Sigmoid colon (tissue), 6 donors: ENCODE measurements at regions not wholly inside any gene's neighbourhood (a gene's known extent, or its start where the extent isn't known, plus 50 kb on each side); places are given as distances from the start of the nearest gene placed in this dataset.

ENCODE experiments used
- DNase-seq: peaks from one replicate; pipeline ENCODE4 v3.0.0-alpha.2; 2019
- H3K27ac ChIP-seq, 4 donors: fragments of 200-600 bp; sonication (generic); one replicate each; pipeline ENCODE4 v1.5.1; 2016 to 2019; ENCODE audit warnings: mild to moderate bottlenecking in 1 of 4
- H3K27me3 ChIP-seq, 3 donors: fragments of 200-600 bp; sonication (generic); one replicate each; pipeline ENCODE4 v1.5.1; 2019; ENCODE audit warnings: mild to moderate bottlenecking in 1 of 3
- H3K36me3 ChIP-seq, 4 donors: fragments of 200-600 bp; sonication (generic); one replicate each; pipeline ENCODE4 v1.5.1; 2016 to 2019
- H3K4me1 ChIP-seq, 4 donors: fragments of 200-600 bp; sonication (generic); one replicate each; pipeline ENCODE4 v1.5.1; 2017 to 2019
- H3K4me3 ChIP-seq, 4 donors: fragments of 200-600 bp; sonication (generic); one replicate each; pipeline ENCODE4 v1.5.1; 2017 to 2019; ENCODE audit warnings: mild to moderate bottlenecking in 2 of 4, moderate library complexity in 1 of 4
- H3K9me3 ChIP-seq, 4 donors: fragments of 200-600 bp in 3 of 4; sonication (generic) in 3 of 4; one replicate each; pipeline versions ENCODE4 v1.5.1 to v1.6.1; 2013 to 2019
- EP300 ChIP-seq, 4 donors: sonication (generic); formaldehyde crosslinking; IDR thresholded peaks; one replicate each; pipeline ENCODE4 v1.6.1; 2017; ENCODE audit warnings: antibody characterized with exemption in 4 of 4
- POLR2A ChIP-seq, 2 donors: fragments of 450-650 bp; IDR thresholded peaks; one replicate each; pipeline ENCODE4 v1.6.1; 2016; ENCODE audit warnings: antibody characterized with exemption in 2 of 2, mild to moderate bottlenecking in 2 of 2, moderate library complexity in 2 of 2
- POLR2AphosphoS5 ChIP-seq, 4 donors: sonication (generic); formaldehyde crosslinking; IDR thresholded peaks; one replicate each; pipeline ENCODE4 v1.6.1; 2017; ENCODE audit warnings: antibody characterized with exemption in 4 of 4
- WGBS, 2 donors: extraction: QIAGEN DNeasy Blood & Tissue Kit; methylation state at CpG; one replicate each; pipeline ENCODE4 v1.1.7; 2013; 5-methylcytosine and 5-hydroxymethylcytosine counted together
- intact Hi-C: fragments of 100-400 bp; cut with DNase I; formaldehyde crosslinking; loops from one replicate; pipeline ENCODE4 v1.15.1; 2023
- TF ChIP-seq, protein P1 (sequence below), 4 experiments: fragments of 450-650 bp in 3 of 4; fragments of 200-600 bp in 1 of 4; IDR thresholded peaks; one replicate each; pipeline ENCODE4 v1.5.1; 2016 to 2019; ENCODE audit warnings: antibody characterized with exemption in 4 of 4, mild to moderate bottlenecking in 3 of 4, moderate library complexity in 2 of 4
- donor health status: healthy with polysubstance abuse.
- donor health status: healthy.

GRCh38 chr17:79355165-79355564 lies 255.7 kb downstream of the RBFOX3 start:
- H3K27me3 ChIP-seq: peaks cover 0 to 6% (median 0%) of the 10 kb centered on the region in 3 donors
- intact Hi-C loops: no loop called here
- no peak overlapping the region for H3K4me3 ChIP-seq
- H3K27ac ChIP-seq: no peak overlapping the region
- H3K4me1 ChIP-seq: peaks cover 0 to 21% (median 12%) of the 10 kb centered on the region in 4 donors
- H3K36me3 ChIP-seq: no peaks in the 10 kb centered on the region
- 50 to 68% methylated on average over 12 of the region's 12 CpGs for WGBS, 2 donors
- no peak for DNase-seq
- no peaks in the 10 kb centered on the region for H3K9me3 ChIP-seq
- TF ChIP-seq POLR2A (IDR thresholded peaks at IDR 0.05) (no peak), EP300 (IDR thresholded peaks at IDR 0.05) (no peak), POLR2AphosphoS5 (IDR thresholded peaks at IDR 0.05) (no peak)
- TF ChIP-seq, protein P1, sequence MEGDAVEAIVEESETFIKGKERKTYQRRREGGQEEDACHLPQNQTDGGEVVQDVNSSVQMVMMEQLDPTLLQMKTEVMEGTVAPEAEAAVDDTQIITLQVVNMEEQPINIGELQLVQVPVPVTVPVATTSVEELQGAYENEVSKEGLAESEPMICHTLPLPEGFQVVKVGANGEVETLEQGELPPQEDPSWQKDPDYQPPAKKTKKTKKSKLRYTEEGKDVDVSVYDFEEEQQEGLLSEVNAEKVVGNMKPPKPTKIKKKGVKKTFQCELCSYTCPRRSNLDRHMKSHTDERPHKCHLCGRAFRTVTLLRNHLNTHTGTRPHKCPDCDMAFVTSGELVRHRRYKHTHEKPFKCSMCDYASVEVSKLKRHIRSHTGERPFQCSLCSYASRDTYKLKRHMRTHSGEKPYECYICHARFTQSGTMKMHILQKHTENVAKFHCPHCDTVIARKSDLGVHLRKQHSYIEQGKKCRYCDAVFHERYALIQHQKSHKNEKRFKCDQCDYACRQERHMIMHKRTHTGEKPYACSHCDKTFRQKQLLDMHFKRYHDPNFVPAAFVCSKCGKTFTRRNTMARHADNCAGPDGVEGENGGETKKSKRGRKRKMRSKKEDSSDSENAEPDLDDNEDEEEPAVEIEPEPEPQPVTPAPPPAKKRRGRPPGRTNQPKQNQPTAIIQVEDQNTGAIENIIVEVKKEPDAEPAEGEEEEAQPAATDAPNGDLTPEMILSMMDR (IDR thresholded peaks at IDR 0.05): no peak

GRCh38 chr17:79354173-79354820 lies 256.6 kb downstream of the RBFOX3 start:
- 78 to 87% methylated on average over 15 of the region's 15 CpGs for WGBS, 2 donors
- TF ChIP-seq, protein P1 (IDR thresholded peaks at IDR 0.05): no peak
- TF ChIP-seq EP300 (IDR thresholded peaks at IDR 0.05): no peak
- TF ChIP-seq POLR2AphosphoS5 (IDR thresholded peaks at IDR 0.05): no peak
- no peak for TF ChIP-seq POLR2A (IDR thresholded peaks at IDR 0.05)
- H3K36me3 ChIP-seq: no peaks in the 10 kb centered on the region
- H3K27ac ChIP-seq: no peak overlapping the region
- no peaks in the 10 kb centered on the region for H3K9me3 ChIP-seq
- no peak overlapping the region for H3K4me3 ChIP-seq
- peaks cover 0 to 6% (median 0%) of the 10 kb centered on the region in 3 donors for H3K27me3 ChIP-seq
- intact Hi-C loops: no loop called here
- peaks cover 0 to 21% (median 12%) of the 10 kb centered on the region in 4 donors for H3K4me1 ChIP-seq
- no peak for DNase-seq

DNA sequence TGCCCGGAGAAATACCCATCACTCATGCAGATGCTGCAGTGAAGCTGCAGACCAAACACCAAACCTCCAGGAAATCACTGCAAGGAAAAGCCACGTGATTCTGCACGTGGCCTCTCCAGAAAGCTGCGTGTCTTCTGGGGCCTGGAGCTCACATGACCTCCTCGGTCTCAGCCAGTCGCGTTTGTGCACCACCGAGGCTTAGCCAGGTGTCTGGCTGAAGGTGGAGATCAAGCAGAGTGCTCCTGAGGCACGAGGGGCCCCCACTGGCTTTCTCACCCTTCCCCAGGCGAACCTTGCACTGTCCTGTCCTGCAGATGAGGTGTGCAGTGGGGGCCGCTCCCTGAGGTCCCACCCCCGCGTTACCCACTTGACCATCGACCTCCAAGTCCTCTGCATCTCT lies 257.3 kb downstream of the RBFOX3 start:
- intact Hi-C loops: no loop called here
- Histone ChIP-seq H3K27ac (no peak overlapping the region), H3K36me3 (no peaks in the 10 kb centered on the region), H3K4me3 (no peak overlapping the region), H3K27me3 (peaks cover 0 to 6% (median 0%) of the 10 kb centered on the region in 3 donors), H3K4me1 (peaks cover 0 to 21% (median 12%) of the 10 kb centered on the region in 4 donors), H3K9me3 (no peaks in the 10 kb centered on the region)
- no peak for DNase-seq
- no peak for TF ChIP-seq POLR2AphosphoS5 (IDR thresholded peaks at IDR 0.05)
- TF ChIP-seq EP300 (IDR thresholded peaks at IDR 0.05): no peak
- TF ChIP-seq, protein P1 (IDR thresholded peaks at IDR 0.05): no peak
- no peak for TF ChIP-seq POLR2A (IDR thresholded peaks at IDR 0.05)
- WGBS, 2 donors: 57 to 78% methylated on average over 14 of the region's 14 CpGs

- DNase-seq: no peak
- H3K9me3 ChIP-seq: no peaks in the 10 kb centered on the region
- H3K4me3 ChIP-seq: no peak overlapping the region
- TF ChIP-seq EP300 (IDR thresholded peaks at IDR 0.05) (no peak), POLR2A (IDR thresholded peaks at IDR 0.05) (no peak), POLR2AphosphoS5 (IDR thresholded peaks at IDR 0.05) (no peak)
- TF ChIP-seq, protein P1 (IDR thresholded peaks at IDR 0.05): no peak
- H3K27ac ChIP-seq: no peak overlapping the region
- peaks cover 0 to 21% (median 12%) of the 10 kb centered on the region in 4 donors for H3K4me1 ChIP-seq
- H3K36me3 ChIP-seq: no peaks in the 10 kb centered on the region
- intact Hi-C loops: no loop called here
- peaks cover 0 to 6% (median 0%) of the 10 kb centered on the region in 3 donors for H3K27me3 ChIP-seq
- 77 to 92% methylated on average over 8 of the region's 8 CpGs for WGBS, 2 donors
Measured at GRCh38 chr17:79353016-79353415, 257.8 kb downstream of the RBFOX3 start.

- Histone ChIP-seq H3K27ac (no peak overlapping the region), H3K4me1 (peaks cover 0 to 4% (median 1%) of the 10 kb centered on the region in 4 donors), H3K9me3 (no peaks in the 10 kb centered on the region), H3K27me3 (no peaks in the 10 kb centered on the region), H3K36me3 (no peaks in the 10 kb centered on the region), H3K4me3 (no peak overlapping the region)
- intact Hi-C loops: no loop called here
- TF ChIP-seq, protein P1 (IDR thresholded peaks at IDR 0.05): no peak
- no peak for TF ChIP-seq POLR2A (IDR thresholded peaks at IDR 0.05)
- TF ChIP-seq EP300 (IDR thresholded peaks at IDR 0.05): no peak
- TF ChIP-seq POLR2AphosphoS5 (IDR thresholded peaks at IDR 0.05): no peak
- 89 to 91% methylated on average over 7 of the region's 7 CpGs for WGBS, 2 donors
- DNase-seq: no peak
Measured at GRCh38 chr17:79350533-79350932, 260.3 kb downstream of the RBFOX3 start.
